IMR-90 (cell line): ENCODE measurements at regions not wholly inside any gene's neighbourhood (a gene's known extent, or its start where the extent isn't known, plus 50 kb on each side); places are given as distances from the start of the nearest gene placed in this dataset.

ENCODE experiments used
- ATAC-seq: fragments of 200-7000 bp; cut with Tn5 transposase; 2 replicates; pipeline ENCODE4 v1.9.1; 2020; ENCODE audit warnings: low read depth, mild to moderate bottlenecking, moderate library complexity
- BruUV-seq: library from RNA; stranded (reverse); fragments of 400-500 nt; replicated peaks from 2 replicates; lab custom pipeline; 2021; lab: Mats Ljungman, UMichigan
- CTCF ChIA-PET: fragments of 300-600 bp; formaldehyde crosslinking; extraction: SDS; loops from one replicate; lab custom pipeline; 2021; ENCODE audit warnings: antibody characterized with exemption; lab: Yijun Ruan, JAX
- POLR2A ChIA-PET: fragments of 300-600 bp; sonication (Branson Sonifier 250); formaldehyde crosslinking; loops from one replicate; lab custom pipeline; 2022; ENCODE audit warnings: antibody characterized with exemption; ENCODE audit not compliant: unreplicated experiment; lab: Charles Lee
- DNase-seq: peaks from one replicate; pipeline ENCODE4 v3.0.0; 2013
- H2AFZ ChIP-seq: replicated peaks from 2 replicates; pipeline ENCODE3; 2013; ENCODE audit warnings: low read length, mild to moderate bottlenecking; ENCODE audit not compliant: poor library complexity
- H2AK5ac ChIP-seq: 2 replicates; pipeline ENCODE4 v1.6.1; 2013; ENCODE audit warnings: low read depth, low read length, inconsistent platforms
- H2AK9ac ChIP-seq: replicated peaks from 2 replicates; pipeline ENCODE3; 2013; ENCODE audit warnings: mild to moderate bottlenecking, low read depth, low read length, moderate library complexity; ENCODE audit not compliant: poor library complexity
- H2BK120ac ChIP-seq: 2 replicates; pipeline ENCODE4 v1.6.1; 2013; ENCODE audit warnings: low read depth, low read length, inconsistent platforms
- H2BK15ac ChIP-seq: 3 replicates; pipeline ENCODE4 v1.6.1; 2013; ENCODE audit warnings: low read depth, low read length, inconsistent platforms
- H2BK20ac ChIP-seq: 2 replicates; pipeline ENCODE4 v1.6.1; 2013; ENCODE audit warnings: low read depth, mild to moderate bottlenecking, inconsistent platforms, low read length, moderate library complexity
- H2BK5ac ChIP-seq: 2 replicates; pipeline ENCODE4 v1.6.1; 2013; ENCODE audit warnings: mild to moderate bottlenecking, low read depth, low read length, inconsistent platforms; ENCODE audit not compliant: poor library complexity, severe bottlenecking
- H3K14ac ChIP-seq: replicated peaks from 2 replicates; pipeline ENCODE4 v1.6.1; 2013; ENCODE audit warnings: low read depth, low read length, inconsistent platforms
- H3K18ac ChIP-seq: 2 replicates; pipeline ENCODE4 v1.6.1; 2013; ENCODE audit warnings: low read depth, low read length, control low read depth
- H3K23ac ChIP-seq: 2 replicates; pipeline ENCODE4 v1.6.1; 2013; ENCODE audit warnings: low read depth, low read length, inconsistent platforms
- H3K27ac ChIP-seq: 2 replicates; pipeline ENCODE4 v1.5.1; 2013; ENCODE audit warnings: mild to moderate bottlenecking, control low read depth, low read length; ENCODE audit not compliant: insufficient read depth
- H3K27me3 ChIP-seq: 2 replicates; pipeline ENCODE4 v1.6.1; 2013; ENCODE audit warnings: low read length; ENCODE audit not compliant: control insufficient read depth, insufficient read depth
- H3K36me3 ChIP-seq: 2 replicates; pipeline ENCODE4 v1.6.1; 2013; ENCODE audit warnings: low read length, mixed read lengths; ENCODE audit not compliant: control insufficient read depth, insufficient read depth
- H3K4ac ChIP-seq: 2 replicates; pipeline ENCODE4 v1.6.1; 2013; ENCODE audit warnings: low read depth, low read length, inconsistent platforms
- H3K4me1 ChIP-seq: 2 replicates; pipeline ENCODE4 v1.6.1; 2013; ENCODE audit warnings: low read length, mixed read lengths; ENCODE audit not compliant: control insufficient read depth, insufficient read depth
- H3K4me2 ChIP-seq: 2 replicates; pipeline ENCODE4 v1.6.1; 2013; ENCODE audit warnings: low read depth, mild to moderate bottlenecking, control low read depth, low read length, moderate library complexity
- H3K4me3 ChIP-seq: 2 replicates; pipeline ENCODE4 v1.5.1; 2013; ENCODE audit warnings: low read depth, mild to moderate bottlenecking, control low read depth, low read length, moderate library complexity; ENCODE audit not compliant: insufficient read depth
- H3K56ac ChIP-seq: 2 replicates; pipeline ENCODE4 v1.6.1; 2013; ENCODE audit warnings: low read length, inconsistent platforms; ENCODE audit not compliant: insufficient read depth; ENCODE audit errors: extremely low read depth
- H3K79me1 ChIP-seq, 2 experiments: 2 replicates each; pipeline ENCODE4 v1.6.1; 2013; ENCODE audit warnings: low read length in 2 of 2, inconsistent platforms in 1 of 2, low read depth in 1 of 2
- H3K9ac ChIP-seq: 2 replicates; pipeline ENCODE4 v1.6.1; 2013; ENCODE audit warnings: low read depth, low read length, control low read depth
- H3K9me1 ChIP-seq: 2 replicates; pipeline ENCODE4 v1.6.1; 2013; ENCODE audit warnings: low read length, inconsistent platforms; ENCODE audit not compliant: insufficient read depth
- H3K9me3 ChIP-seq: 2 replicates; pipeline ENCODE4 v1.6.1; 2013; ENCODE audit warnings: low read length; ENCODE audit not compliant: control insufficient read depth, insufficient read depth
- H4K20me1 ChIP-seq: 2 replicates; pipeline ENCODE4 v1.6.1; 2013; ENCODE audit warnings: low read length, inconsistent platforms; ENCODE audit not compliant: insufficient read depth
- H4K5ac ChIP-seq: 2 replicates; pipeline ENCODE4 v1.6.1; 2013; ENCODE audit warnings: mild to moderate bottlenecking, low read depth, low read length, control low read depth
- H4K8ac ChIP-seq, 2 experiments: 2 replicates each; pipeline ENCODE4 v1.6.1; 2013; ENCODE audit warnings: low read depth in 2 of 2, low read length in 2 of 2, control low read depth in 1 of 2, inconsistent platforms in 1 of 2
- H4K91ac ChIP-seq: 2 replicates; pipeline ENCODE4 v1.6.1; 2013; ENCODE audit warnings: low read depth, low read length, inconsistent platforms; ENCODE audit not compliant: insufficient read depth
- BHLHE40 ChIP-seq: fragments of 150-350 bp; IDR thresholded peaks from 2 replicates; pipeline ENCODE4 v1.6.1; 2016; ENCODE audit warnings: mild to moderate bottlenecking, low read depth, low read length
- CEBPB ChIP-seq: IDR thresholded peaks from 2 replicates; pipeline ENCODE4 v1.6.1; 2012; ENCODE audit warnings: low read depth, low read length, improper control_type of control experiment
- CHD1 ChIP-seq: IDR thresholded peaks from 2 replicates; pipeline ENCODE4 v1.6.1; 2012; ENCODE audit warnings: low read depth, low read length, improper control_type of control experiment
- CTCF ChIP-seq: conservative IDR thresholded peaks from 2 replicates; pipeline ENCODE4 v1.5.1; 2012; ENCODE audit warnings: mild to moderate bottlenecking, low read depth, low read length, improper control_type of control experiment
- ELK1 ChIP-seq: fragments of 150-350 bp; IDR thresholded peaks from 2 replicates; pipeline ENCODE4 v1.6.1; 2016; ENCODE audit warnings: low read depth, mild to moderate bottlenecking, low read length, moderate library complexity, borderline replicate concordance
- FOS ChIP-seq: fragments of 150-350 bp; IDR thresholded peaks from 2 replicates; pipeline ENCODE4 v1.6.1; 2016; ENCODE audit warnings: low read depth, low read length
- MAFK ChIP-seq: IDR thresholded peaks from 2 replicates; pipeline ENCODE4 v1.6.1; 2012; ENCODE audit warnings: low read depth, low read length, improper control_type of control experiment
- MAZ ChIP-seq: IDR thresholded peaks from 2 replicates; pipeline ENCODE4 v1.6.1; 2012; ENCODE audit warnings: low read depth, mild to moderate bottlenecking, low read length, improper control_type of control experiment, moderate library complexity, borderline replicate concordance
- MXI1 ChIP-seq: IDR thresholded peaks from 2 replicates; pipeline ENCODE4 v1.6.1; 2012; ENCODE audit warnings: low read depth, mild to moderate bottlenecking, low read length, moderate library complexity, borderline replicate concordance
- NFE2L2 ChIP-seq: fragments of 150-350 bp; IDR thresholded peaks from 2 replicates; pipeline ENCODE4 v1.6.1; 2016; ENCODE audit warnings: low read depth, mild to moderate bottlenecking, low read length
- POLR2A ChIP-seq: IDR thresholded peaks from 2 replicates; pipeline ENCODE4 v1.6.1; 2012; ENCODE audit warnings: mild to moderate bottlenecking, low read depth, low read length
- RAD21 ChIP-seq: IDR thresholded peaks from 2 replicates; pipeline ENCODE4 v1.6.1; 2012; ENCODE audit warnings: low read length, improper control_type of control experiment
- RCOR1 ChIP-seq: IDR thresholded peaks from 2 replicates; pipeline ENCODE4 v1.6.1; 2012; ENCODE audit warnings: mild to moderate bottlenecking, low read length, improper control_type of control experiment; ENCODE audit not compliant: insufficient replicate concordance
- RFX5 ChIP-seq: IDR thresholded peaks from 2 replicates; pipeline ENCODE4 v1.8.0; 2012; ENCODE audit warnings: low read depth, mild to moderate bottlenecking, low read length, moderate library complexity
- SMC3 ChIP-seq: fragments of 150-350 bp; IDR thresholded peaks from 2 replicates; pipeline ENCODE4 v1.6.1; 2016; ENCODE audit warnings: low read depth, mild to moderate bottlenecking, antibody characterized with exemption, low read length, moderate library complexity
- USF2 ChIP-seq: fragments of 150-350 bp; IDR thresholded peaks from 2 replicates; pipeline ENCODE4 v1.6.1; 2017; ENCODE audit warnings: mild to moderate bottlenecking, antibody characterized with exemption, low read length, low read depth
- WGBS, 2 experiments: methylation state at CpG; one replicate each; pipeline versions ENCODE4 v1.1.5 to v1.1.7; 2013; ENCODE audit warnings: missing lambda C conversion rate in 2 of 2; ENCODE audit not compliant: insufficient read length in 1 of 2; ENCODE audit errors: extremely low coverage in 2 of 2; 5-methylcytosine and 5-hydroxymethylcytosine counted together
- dilution Hi-C: fragments of 300-500 bp; cut with HindIII; formaldehyde crosslinking; loops from one replicate; pipeline ENCODE4 v1.14.3; 2018; ENCODE audit warnings: low sequenced_read_pairs; ENCODE audit not compliant: unreplicated experiment
- in situ Hi-C: fragments of 300-500 bp; cut with MboI; formaldehyde crosslinking; loops from 3 replicates; pipeline ENCODE4 v1.14.3; 2019; ENCODE audit warnings: low sequenced_read_pairs, inconsistent platforms, mixed read lengths
- intact Hi-C: fragments of 100-400 bp; cut with micrococcal nuclease; formaldehyde crosslinking; loops from 2 replicates; pipeline ENCODE4 v1.10.0; 2022

- Histone ChIP-seq H4K8ac (no peak overlapping the region), H3K4me1 (no peaks in the 10 kb centered on the region), H3K4ac (no peak overlapping the region), H2BK120ac (no peak overlapping the region), H3K18ac (no peak overlapping the region), H3K9me1 (no peaks in the 10 kb centered on the region), H4K91ac (no peak overlapping the region), H3K9me3 (no peaks in the 10 kb centered on the region), H2AK5ac (no peak overlapping the region), H3K79me1 (no peaks in the 10 kb centered on the region), H3K14ac (no peak overlapping the region), H4K20me1 (no peaks in the 10 kb centered on the region), H3K4me2 (no peak overlapping the region), H4K5ac (no peak overlapping the region), H3K27ac (no peak overlapping the region), H3K36me3 (no peaks in the 10 kb centered on the region), H2AFZ (no peak overlapping the region), H3K27me3 (no peaks in the 10 kb centered on the region), H2AK9ac (no peak overlapping the region), H3K9ac (no peak overlapping the region), H2BK5ac (no peak overlapping the region), H3K56ac (no peak overlapping the region), H3K23ac (no peak overlapping the region), H3K4me3 (no peak overlapping the region), H2BK15ac (no peak overlapping the region), H2BK20ac (no peak overlapping the region)
- no CpG with 5 or more reads among the region's 3 CpGs for WGBS, 2 experiments
- no peak for ATAC-seq
- DNase-seq = no peak
- no TSS peak for BruUV-seq
- in situ Hi-C loops (no loop called here), intact Hi-C loops (no loop called here), dilution Hi-C loops (no loop called here)
- CTCF ChIA-PET = no interaction called here
- POLR2A ChIA-PET = no interaction called here
- no peak for TF ChIP-seq CEBPB
- TF ChIP-seq RAD21 = no peak
- TF ChIP-seq USF2 = no peak
- TF ChIP-seq POLR2A = no peak
- TF ChIP-seq MAFK = no peak
- TF ChIP-seq NFE2L2 = no peak
- no peak for TF ChIP-seq SMC3
- no peak for TF ChIP-seq ELK1
- no peak for TF ChIP-seq BHLHE40
- no peak for TF ChIP-seq FOS
- TF ChIP-seq MXI1 = no peak
- no peak for TF ChIP-seq CTCF
- TF ChIP-seq MAZ = no peak
- TF ChIP-seq RFX5 = no peak
- TF ChIP-seq CHD1 = no peak
- TF ChIP-seq RCOR1 = no peak
These were observed 421.4 kb upstream of the LRRC7 start for GRCh38 chr1:69146303-69146702.
